Cardiac fibroblast (primary cell): ENCODE measurements at regions not wholly inside any gene's neighbourhood (a gene's known extent, or its start where the extent isn't known, plus 50 kb on each side); places are given as distances from the start of the nearest gene placed in this dataset.
"Not testable (repeated sequence)": the region's sequence is repeated elsewhere in the genome, so short reads cannot be mapped to it uniquely, and the experiment has no call there.

Experiments
- DNase-seq, 2 donors: peaks; one replicate each; pipeline versions ENCODE4 v3.0.0 to v3.0.0-alpha.2; 2010; ENCODE audit warnings: low read depth in 2 of 2
- H3K4me3 ChIP-seq, 2 donors: replicated peaks in 1 of 2; 1 replicate in 1 of 2; 2 replicates in 1 of 2; pipeline ENCODE4 v1.5.1; 2011; ENCODE audit warnings: low read depth in 2 of 2, low read length in 2 of 2, mild to moderate bottlenecking in 2 of 2, moderate library complexity in 1 of 2
- CTCF ChIP-seq: IDR thresholded peaks from one replicate; pipeline ENCODE4 v1.5.1; 2011; ENCODE audit warnings: low read depth, mild to moderate bottlenecking, low read length, inconsistent platforms

- TF ChIP-seq CTCF: no peak
- DNase-seq: peak in 1 of 2 donors; percentile 19
These were observed 591.8 kb upstream of the CLINT1 start for GRCh38 chr5:158450751-158451171.

GRCh38 chr5:158446761-158447160 lies 587.8 kb upstream of the CLINT1 start:
- not testable (repeated sequence) for H3K4me3 ChIP-seq, DNase-seq

More at GRCh38 chr5:158450751-158451171, 591.8 kb upstream of the CLINT1 start:
- H3K4me3 ChIP-seq: no peak overlapping the region

- not testable (repeated sequence) for DNase-seq, H3K4me3 ChIP-seq
These were observed 580.3 kb upstream of the CLINT1 start for GRCh38 chr5:158439204-158439603.

- H3K4me3 ChIP-seq: no peak overlapping the region
- TF ChIP-seq CTCF: no peak
- DNase-seq: no peak
These were observed 577.5 kb upstream of the CLINT1 start for GRCh38 chr5:158436271-158437065.

GRCh38 chr5:158435161-158435616 lies 576.2 kb upstream of the CLINT1 start:
- DNase-seq: no peak
- no peak overlapping the region for H3K4me3 ChIP-seq

GRCh38 chr5:158434749-158435148 lies 575.8 kb upstream of the CLINT1 start:
- no peak overlapping the region for H3K4me3 ChIP-seq
- no peak for DNase-seq
- TF ChIP-seq CTCF: no peak

More at GRCh38 chr5:158435161-158435616, 576.2 kb upstream of the CLINT1 start:
- TF ChIP-seq CTCF: no peak

- no peak for TF ChIP-seq CTCF
- H3K4me3 ChIP-seq: no peak overlapping the region
- DNase-seq: no peak
These were observed 574.7 kb upstream of the CLINT1 start for GRCh38 chr5:158433634-158434033.

GRCh38 chr5:158431369-158432029 lies 572.6 kb upstream of the CLINT1 start:
- no peak for TF ChIP-seq CTCF
- DNase-seq: peak; percentile 36 to 55
- no peak overlapping the region for H3K4me3 ChIP-seq
